ENCODE measurements at regions not wholly inside any gene's neighbourhood (a gene's known extent, or its start where the extent isn't known, plus 50 kb on each side); places are given as distances from the start of the nearest gene placed in this dataset.
"Not testable (repeated sequence)": the region's sequence is repeated elsewhere in the genome, so short reads cannot be mapped to it uniquely, and the experiment has no call there.

- not testable (repeated sequence) for DNase-seq (ENCODE audit: low read depth); H3K4me3 ChIP-seq (ENCODE audit: low read length)
Observed at GRCh38 chr3:75840160-75840559, 54.8 kb upstream of the ZNF717 start.

- H3K4me3 ChIP-seq (ENCODE audit: low read length); DNase-seq (ENCODE audit: low read depth): not testable (repeated sequence)
Observed at GRCh38 chr3:75850301-75851008, 65.1 kb upstream of the ZNF717 start.

- TF ChIP-seq CTCF (conservative IDR thresholded peaks at IDR 0.05; ENCODE audit: low read depth, low read length), result no peak
- DNase-seq (ENCODE audit: low read depth), result no peak
- H3K4me3 ChIP-seq (ENCODE audit: low read length), result no peak overlapping the region
Observed at GRCh38 chr3:75863130-75863529, 77.8 kb upstream of the ZNF717 start.

DNA sequence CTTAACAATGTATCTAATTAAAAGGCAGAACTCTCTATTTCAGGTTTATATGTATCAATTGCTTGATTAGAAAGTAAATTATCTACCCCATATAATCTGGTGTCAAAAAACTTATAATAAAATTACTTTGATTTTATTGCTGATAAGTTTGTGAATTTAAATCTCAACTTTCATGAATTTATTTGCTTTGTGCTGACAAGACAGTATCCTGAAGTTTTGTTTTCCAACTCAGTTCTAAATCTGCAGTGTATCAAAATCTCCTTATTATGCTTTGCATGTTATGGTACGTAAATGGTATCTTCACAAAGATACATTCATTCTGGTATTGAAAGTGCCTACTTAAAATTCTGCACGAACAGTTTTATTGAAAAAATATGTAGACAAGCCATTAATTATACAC, 78.5 kb upstream of the ZNF717 start:
- DNase-seq (ENCODE audit: low read depth), result no peak
- H3K4me3 ChIP-seq (ENCODE audit: low read length), result no peak overlapping the region
- no peak for TF ChIP-seq CTCF (conservative IDR thresholded peaks at IDR 0.05; ENCODE audit: low read depth, low read length)

- DNase-seq (ENCODE audit: low read depth), result not testable (repeated sequence)
Observed at GRCh38 chr3:75883719-75884118, 98.4 kb upstream of the ZNF717 start.

DNA sequence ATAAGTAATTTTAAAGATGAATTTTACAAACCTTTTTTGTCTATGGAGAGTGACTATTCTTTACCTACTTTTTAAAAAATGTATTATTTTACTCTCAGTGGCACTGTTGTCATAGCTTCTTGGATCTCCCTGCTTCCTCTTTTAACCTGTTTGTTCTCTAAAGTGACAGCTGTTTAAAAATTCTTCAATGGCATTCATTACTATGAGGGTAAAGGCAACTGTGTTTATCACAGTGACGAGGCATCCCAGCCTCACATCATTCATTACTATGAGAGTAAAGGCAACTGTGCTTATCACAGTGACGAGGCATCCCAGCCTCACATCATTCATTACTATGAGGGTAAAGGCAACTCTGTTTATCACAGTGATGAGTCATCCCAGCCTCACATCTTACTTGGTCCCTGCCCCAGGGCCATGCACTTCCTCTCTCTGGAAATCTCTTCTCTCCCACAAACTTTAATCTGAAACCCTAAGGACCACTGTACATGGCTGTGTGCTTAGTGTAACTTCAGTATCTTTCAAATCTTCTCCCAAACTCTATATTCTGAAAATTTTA, 101.7 kb upstream of the ZNF717 start:
- no peak for DNase-seq (ENCODE audit: low read depth)
- H3K4me3 ChIP-seq (ENCODE audit: low read length), result no peak overlapping the region
- TF ChIP-seq CTCF (conservative IDR thresholded peaks at IDR 0.05; ENCODE audit: low read depth, low read length), result no peak

More at GRCh38 chr3:75883719-75884118, 98.4 kb upstream of the ZNF717 start:
- H3K4me3 ChIP-seq (ENCODE audit: low read length), result not testable (repeated sequence)

DNA sequence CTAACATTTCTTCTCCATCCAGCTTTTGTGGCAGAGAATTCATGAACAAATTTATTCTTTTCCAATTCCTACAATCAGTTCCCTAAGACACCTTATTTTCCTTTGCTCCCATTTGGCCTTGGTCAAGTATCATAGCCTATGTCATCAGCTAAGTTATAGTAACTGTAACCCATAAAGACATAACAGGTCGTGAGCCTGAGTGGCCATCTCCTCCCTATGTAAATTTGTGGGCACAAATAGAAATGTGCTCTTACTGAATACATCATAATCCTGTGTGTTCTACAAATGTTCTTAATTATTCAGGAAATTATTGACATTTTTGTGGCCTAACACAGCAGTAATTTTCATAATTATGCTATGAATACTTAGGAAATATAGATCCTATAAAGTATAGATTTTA, 108.9 kb upstream of the ZNF717 start:
- H3K4me3 ChIP-seq (ENCODE audit: low read length), result no peak overlapping the region
- TF ChIP-seq CTCF (conservative IDR thresholded peaks at IDR 0.05; ENCODE audit: low read depth, low read length), result no peak
- no peak for DNase-seq (ENCODE audit: low read depth)

GRCh38 chr3:75896265-75896664, 110.9 kb upstream of the ZNF717 start:
- no peak overlapping the region for H3K4me3 ChIP-seq (ENCODE audit: low read length)
- TF ChIP-seq CTCF (conservative IDR thresholded peaks at IDR 0.05; ENCODE audit: low read depth, low read length), result no peak

GRCh38 chr3:75901446-75901845, 116.1 kb upstream of the ZNF717 start:
- DNase-seq (ENCODE audit: low read depth); H3K4me3 ChIP-seq (ENCODE audit: low read length): not testable (repeated sequence)

More at GRCh38 chr3:75896265-75896664, 110.9 kb upstream of the ZNF717 start:
- no peak for DNase-seq (ENCODE audit: low read depth)
